Liver (tissue), 7 donors: ENCODE measurements at regions not wholly inside any gene's neighbourhood (a gene's known extent, or its start where the extent isn't known, plus 50 kb on each side); places are given as distances from the start of the nearest gene placed in this dataset.

Source experiments
- DNase-seq: peaks from one replicate; pipeline ENCODE4 v3.0.0-alpha.2; 2017; ENCODE audit warnings: low spot score
- H3K27ac ChIP-seq, 2 donors: one replicate each; pipeline ENCODE4 v1.7.0; 2013; ENCODE audit warnings: inconsistent platforms in 2 of 2, low read length in 2 of 2, control low read depth in 1 of 2, low read depth in 1 of 2, mild to moderate bottlenecking in 1 of 2
- H3K27me3 ChIP-seq, 4 donors: one replicate each; pipeline versions ENCODE4 v1.6.1 to v1.7.0; 2013; ENCODE audit warnings: low read length in 3 of 4, inconsistent platforms in 1 of 4, mild to moderate bottlenecking in 1 of 4, moderate library complexity in 1 of 4; ENCODE audit not compliant: control insufficient read depth in 4 of 4, insufficient read depth in 4 of 4
- H3K36me3 ChIP-seq, 4 donors: one replicate each; pipeline versions ENCODE4 v1.6.1 to v1.7.0; 2013; ENCODE audit warnings: low read length in 3 of 4, mild to moderate bottlenecking in 3 of 4, low read depth in 1 of 4, moderate library complexity in 1 of 4; ENCODE audit not compliant: control insufficient read depth in 4 of 4, insufficient read depth in 3 of 4
- H3K4me1 ChIP-seq, 4 donors: one replicate each; pipeline versions ENCODE4 v1.6.1 to v1.7.0; 2013; ENCODE audit warnings: low read length in 3 of 4, mild to moderate bottlenecking in 3 of 4, moderate library complexity in 1 of 4; ENCODE audit not compliant: control insufficient read depth in 4 of 4, insufficient read depth in 4 of 4
- H3K4me3 ChIP-seq, 3 donors: one replicate each; pipeline versions ENCODE4 v1.6.1 to v1.7.0; 2013; ENCODE audit warnings: low read length in 3 of 3, control low read depth in 1 of 3, low read depth in 1 of 3, mild to moderate bottlenecking in 1 of 3
- H3K9ac ChIP-seq, 2 donors: one replicate each; pipeline ENCODE4 v1.7.0; 2013; ENCODE audit warnings: low read length in 2 of 2, mild to moderate bottlenecking in 2 of 2, moderate library complexity in 2 of 2, control low read depth in 1 of 2, low read depth in 1 of 2
- H3K9me3 ChIP-seq, 4 donors: one replicate each; pipeline versions ENCODE4 v1.6.1 to v1.7.0; 2013; ENCODE audit warnings: low read length in 3 of 4; ENCODE audit not compliant: control insufficient read depth in 4 of 4
- ATF3 ChIP-seq: IDR thresholded peaks from 2 replicates; pipeline ENCODE4 v1.6.1; 2016; ENCODE audit warnings: antibody characterized with exemption
- EGR1 ChIP-seq, 2 donors: IDR thresholded peaks; 2 replicates each; pipeline ENCODE4 v1.6.1; 2016 to 2018; ENCODE audit warnings: antibody characterized with exemption in 2 of 2, low read depth in 2 of 2
- FOXA1 ChIP-seq: IDR thresholded peaks from 2 replicates; pipeline ENCODE4 v1.6.1; 2016; ENCODE audit warnings: antibody characterized with exemption
- FOXA2 ChIP-seq: IDR thresholded peaks from 2 replicates; pipeline ENCODE4 v1.6.1; 2016; ENCODE audit warnings: antibody characterized with exemption
- GABPA ChIP-seq, 2 donors: IDR thresholded peaks in 1 of 2; conservative IDR thresholded peaks in 1 of 2; 2 replicates each; pipeline ENCODE4 v1.6.1; 2016; ENCODE audit warnings: antibody characterized with exemption in 2 of 2, mild to moderate bottlenecking in 1 of 2, moderate library complexity in 1 of 2
- HNF4A ChIP-seq, 2 donors: conservative IDR thresholded peaks; 2 replicates each; pipeline ENCODE4 v1.6.1; 2016; ENCODE audit warnings: antibody characterized with exemption in 2 of 2, mild to moderate bottlenecking in 2 of 2
- HNF4G ChIP-seq: IDR thresholded peaks from 2 replicates; pipeline ENCODE4 v1.6.1; 2016; ENCODE audit warnings: antibody characterized with exemption
- JUND ChIP-seq, 2 donors: IDR thresholded peaks; 2 replicates each; pipeline ENCODE4 v1.6.1; 2016; ENCODE audit warnings: antibody characterized with exemption in 2 of 2
- MAX ChIP-seq: IDR thresholded peaks from 2 replicates; pipeline ENCODE4 v1.6.1; 2016; ENCODE audit warnings: antibody characterized with exemption
- NR2F2 ChIP-seq: IDR thresholded peaks from 2 replicates; pipeline ENCODE4 v1.6.1; 2016; ENCODE audit warnings: antibody characterized with exemption
- RAD21 ChIP-seq, 2 donors: IDR thresholded peaks; 2 replicates each; pipeline ENCODE4 v1.6.1; 2016; ENCODE audit warnings: antibody characterized with exemption in 2 of 2, mild to moderate bottlenecking in 2 of 2
- REST ChIP-seq: IDR thresholded peaks from 2 replicates; pipeline ENCODE4 v1.6.1; 2016; ENCODE audit warnings: antibody characterized with exemption, mild to moderate bottlenecking
- RXRA ChIP-seq, 2 donors: IDR thresholded peaks; 2 replicates each; pipeline ENCODE4 v1.6.1; 2017 to 2018; ENCODE audit warnings: antibody characterized with exemption in 2 of 2, mild to moderate bottlenecking in 1 of 2
- SP1 ChIP-seq: IDR thresholded peaks from 2 replicates; pipeline ENCODE4 v1.6.1; 2018; ENCODE audit warnings: antibody characterized with exemption, mild to moderate bottlenecking
- TAF1 ChIP-seq: conservative IDR thresholded peaks from 2 replicates; pipeline ENCODE4 v1.6.1; 2016; ENCODE audit warnings: antibody characterized with exemption, mild to moderate bottlenecking
- YY1 ChIP-seq: IDR thresholded peaks from 2 replicates; pipeline ENCODE4 v1.6.1; 2016; ENCODE audit warnings: antibody characterized with exemption, mild to moderate bottlenecking
- ZBTB33 ChIP-seq: IDR thresholded peaks from 2 replicates; pipeline ENCODE4 v1.6.1; 2016; ENCODE audit warnings: antibody characterized with exemption
- TF ChIP-seq, protein P1 (sequence below): fragments of 150-350 bp; IDR thresholded peaks from 2 replicates; pipeline ENCODE4 v1.5.1; 2017; ENCODE audit warnings: improper control_type of control experiment, low read depth, low read length; ENCODE audit not compliant: missing input control
- donor health status: healthy.
- donor health status: healthy.
- donor health status: healthy.
- donor health status: healthy.

DNA sequence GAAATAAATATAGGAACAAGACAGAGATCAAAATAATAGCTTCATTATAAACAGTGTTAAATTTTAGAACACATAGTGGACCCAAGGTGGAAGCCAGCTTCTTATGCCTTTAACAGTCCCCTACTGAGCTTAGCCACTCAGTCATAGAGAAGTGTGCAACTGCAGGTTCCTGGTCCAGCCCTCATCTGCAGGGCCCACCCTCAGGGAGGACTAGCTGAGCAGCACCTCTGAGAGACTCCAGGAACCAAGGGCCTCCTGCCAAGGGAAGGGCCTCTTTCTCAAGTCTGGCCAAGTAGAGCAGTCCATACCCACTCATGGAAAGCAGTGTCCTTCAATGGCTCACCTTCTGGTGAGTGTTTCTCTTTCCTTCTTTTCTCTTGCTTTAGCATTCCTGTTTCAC is 173.7 kb upstream of the PRPS1L1 start:
- Histone ChIP-seq H3K4me3 (no peak overlapping the region), H3K36me3 (no peaks in the 10 kb centered on the region), H3K4me1 (no peaks in the 10 kb centered on the region), H3K27ac (no peak overlapping the region), H3K9me3 (no peaks in the 10 kb centered on the region), H3K9ac (no peak overlapping the region), H3K27me3 (no peaks in the 10 kb centered on the region)
- TF ChIP-seq MAX = no peak
- no peak for TF ChIP-seq SP1
- no peak for TF ChIP-seq RXRA (IDR thresholded peaks at IDR 0.05)
- TF ChIP-seq FOXA2 = no peak
- no peak for TF ChIP-seq HNF4A (conservative IDR thresholded peaks at IDR 0.05)
- no peak for TF ChIP-seq TAF1
- TF ChIP-seq FOXA1 = no peak
- TF ChIP-seq, protein P1, sequence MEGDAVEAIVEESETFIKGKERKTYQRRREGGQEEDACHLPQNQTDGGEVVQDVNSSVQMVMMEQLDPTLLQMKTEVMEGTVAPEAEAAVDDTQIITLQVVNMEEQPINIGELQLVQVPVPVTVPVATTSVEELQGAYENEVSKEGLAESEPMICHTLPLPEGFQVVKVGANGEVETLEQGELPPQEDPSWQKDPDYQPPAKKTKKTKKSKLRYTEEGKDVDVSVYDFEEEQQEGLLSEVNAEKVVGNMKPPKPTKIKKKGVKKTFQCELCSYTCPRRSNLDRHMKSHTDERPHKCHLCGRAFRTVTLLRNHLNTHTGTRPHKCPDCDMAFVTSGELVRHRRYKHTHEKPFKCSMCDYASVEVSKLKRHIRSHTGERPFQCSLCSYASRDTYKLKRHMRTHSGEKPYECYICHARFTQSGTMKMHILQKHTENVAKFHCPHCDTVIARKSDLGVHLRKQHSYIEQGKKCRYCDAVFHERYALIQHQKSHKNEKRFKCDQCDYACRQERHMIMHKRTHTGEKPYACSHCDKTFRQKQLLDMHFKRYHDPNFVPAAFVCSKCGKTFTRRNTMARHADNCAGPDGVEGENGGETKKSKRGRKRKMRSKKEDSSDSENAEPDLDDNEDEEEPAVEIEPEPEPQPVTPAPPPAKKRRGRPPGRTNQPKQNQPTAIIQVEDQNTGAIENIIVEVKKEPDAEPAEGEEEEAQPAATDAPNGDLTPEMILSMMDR = no peak
- no peak for TF ChIP-seq YY1
- no peak for TF ChIP-seq REST
- no peak for TF ChIP-seq ATF3
- no peak for TF ChIP-seq ZBTB33
- TF ChIP-seq RAD21 (IDR thresholded peaks at IDR 0.05) = no peak
- TF ChIP-seq JUND (IDR thresholded peaks at IDR 0.05) = no peak
- no peak for TF ChIP-seq NR2F2
- no peak for TF ChIP-seq EGR1 (IDR thresholded peaks at IDR 0.05; ENCODE audit: low read depth in 2 of 2)
- TF ChIP-seq HNF4G = no peak
- TF ChIP-seq GABPA (IDR thresholded peaks at IDR 0.05 in 1 of 2, conservative IDR thresholded peaks at IDR 0.05 in 1 of 2) = no peak
- DNase-seq = no peak
